Lung (tissue), 11 donors: ENCODE measurements at regions not wholly inside any gene's neighbourhood (a gene's known extent, or its start where the extent isn't known, plus 50 kb on each side); places are given as distances from the start of the nearest gene placed in this dataset.

Source experiments
- ATAC-seq: fragments of 200-7000 bp; cut with Tn5 transposase; one replicate; pipeline ENCODE4 v1.9.1; 2020; ENCODE audit warnings: moderate number of reproducible peaks; ENCODE audit not compliant: insufficient read depth, low FRiP score
- DNase-seq, 3 donors: peaks; one replicate each; pipeline ENCODE4 v3.0.0-alpha.2; 2013 to 2017
- H3K27ac ChIP-seq, 2 donors: one replicate each; pipeline ENCODE4 v1.5.1; 2013; ENCODE audit warnings: mild to moderate bottlenecking in 2 of 2, moderate library complexity in 2 of 2, control low read depth in 1 of 2, inconsistent platforms in 1 of 2, low read depth in 1 of 2, low read length in 1 of 2
- H3K27me3 ChIP-seq, 3 donors: one replicate each; pipeline ENCODE4 v1.5.1; 2013; ENCODE audit warnings: low read length in 2 of 3; ENCODE audit not compliant: control insufficient read depth in 3 of 3, insufficient read depth in 3 of 3
- H3K36me3 ChIP-seq, 4 donors: one replicate each; pipeline ENCODE4 v1.5.1; 2013; ENCODE audit warnings: low read length in 4 of 4, mild to moderate bottlenecking in 1 of 4, moderate library complexity in 1 of 4; ENCODE audit not compliant: control insufficient read depth in 4 of 4, insufficient read depth in 4 of 4
- H3K4me1 ChIP-seq, 5 donors: one replicate each; pipeline ENCODE4 v1.5.1; 2013; ENCODE audit warnings: low read length in 5 of 5, mild to moderate bottlenecking in 2 of 5, moderate library complexity in 1 of 5; ENCODE audit not compliant: control insufficient read depth in 5 of 5, insufficient read depth in 5 of 5
- H3K4me3 ChIP-seq: one replicate; pipeline ENCODE4 v1.5.1; 2013; ENCODE audit warnings: mild to moderate bottlenecking, control low read depth, moderate library complexity
- H3K9ac ChIP-seq, 2 donors: one replicate each; pipeline ENCODE4 v1.5.1; 2013; ENCODE audit warnings: low read length in 2 of 2, control low read depth in 1 of 2; ENCODE audit not compliant: insufficient read depth in 1 of 2
- H3K9me3 ChIP-seq, 4 donors: one replicate each; pipeline ENCODE4 v1.5.1; 2013; ENCODE audit warnings: low read length in 3 of 4, mild to moderate bottlenecking in 1 of 4, moderate library complexity in 1 of 4; ENCODE audit not compliant: control insufficient read depth in 4 of 4, insufficient read depth in 3 of 4
- WGBS, 2 donors: extraction: QIAGEN DNeasy Blood & Tissue Kit; methylation state at CpG; one replicate each; pipeline ENCODE4 v1.1.7; 2013; 5-methylcytosine and 5-hydroxymethylcytosine counted together
- TF ChIP-seq, protein P1 (sequence below): IDR thresholded peaks from 2 replicates; pipeline ENCODE4 v1.5.1; 2012; ENCODE audit warnings: mild to moderate bottlenecking; ENCODE audit errors: control extremely low read depth, extremely low read depth
- donor health status: control.
- donor health status: control.
- donor health status: Bipolar disorder and iron deficiency.
- donor health status: healthy.
- donor health status: DM: yes; HTN: yes; CAD: no.

DNA sequence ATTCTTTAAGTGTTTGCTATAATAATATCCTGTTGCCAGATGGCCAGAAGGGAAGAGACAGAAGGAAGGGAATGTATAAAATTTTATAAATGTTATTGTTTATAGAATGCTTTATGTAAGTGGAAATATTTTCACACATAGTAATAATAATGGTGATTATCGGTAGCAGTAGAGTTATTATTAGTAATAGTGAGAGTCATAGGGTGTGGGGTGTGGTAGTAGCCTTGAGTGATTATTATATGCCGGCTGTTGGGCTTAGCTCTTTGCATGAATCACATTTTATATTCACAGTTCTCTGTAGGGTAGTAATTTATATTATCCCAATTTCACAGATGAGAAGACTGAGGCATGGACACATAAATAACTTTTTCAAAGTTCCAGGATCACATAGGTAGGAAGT is 391.4 kb downstream of the C12orf75 start:
- Histone ChIP-seq H3K4me3 (no peak overlapping the region), H3K9ac (no peak overlapping the region), H3K4me1 (peaks cover 0 to 8% (median 0%) of the 10 kb centered on the region in 5 donors), H3K27ac (no peak overlapping the region), H3K36me3 (no peaks in the 10 kb centered on the region), H3K9me3 (no peaks in the 10 kb centered on the region), H3K27me3 (no peaks in the 10 kb centered on the region)
- ATAC-seq (no peak), DNase-seq (no peak)
- TF ChIP-seq, protein P1, sequence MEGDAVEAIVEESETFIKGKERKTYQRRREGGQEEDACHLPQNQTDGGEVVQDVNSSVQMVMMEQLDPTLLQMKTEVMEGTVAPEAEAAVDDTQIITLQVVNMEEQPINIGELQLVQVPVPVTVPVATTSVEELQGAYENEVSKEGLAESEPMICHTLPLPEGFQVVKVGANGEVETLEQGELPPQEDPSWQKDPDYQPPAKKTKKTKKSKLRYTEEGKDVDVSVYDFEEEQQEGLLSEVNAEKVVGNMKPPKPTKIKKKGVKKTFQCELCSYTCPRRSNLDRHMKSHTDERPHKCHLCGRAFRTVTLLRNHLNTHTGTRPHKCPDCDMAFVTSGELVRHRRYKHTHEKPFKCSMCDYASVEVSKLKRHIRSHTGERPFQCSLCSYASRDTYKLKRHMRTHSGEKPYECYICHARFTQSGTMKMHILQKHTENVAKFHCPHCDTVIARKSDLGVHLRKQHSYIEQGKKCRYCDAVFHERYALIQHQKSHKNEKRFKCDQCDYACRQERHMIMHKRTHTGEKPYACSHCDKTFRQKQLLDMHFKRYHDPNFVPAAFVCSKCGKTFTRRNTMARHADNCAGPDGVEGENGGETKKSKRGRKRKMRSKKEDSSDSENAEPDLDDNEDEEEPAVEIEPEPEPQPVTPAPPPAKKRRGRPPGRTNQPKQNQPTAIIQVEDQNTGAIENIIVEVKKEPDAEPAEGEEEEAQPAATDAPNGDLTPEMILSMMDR, result no peak
- WGBS, 2 donors, result 78 to 90% methylated on average over 2 of the region's 2 CpGs

DNA sequence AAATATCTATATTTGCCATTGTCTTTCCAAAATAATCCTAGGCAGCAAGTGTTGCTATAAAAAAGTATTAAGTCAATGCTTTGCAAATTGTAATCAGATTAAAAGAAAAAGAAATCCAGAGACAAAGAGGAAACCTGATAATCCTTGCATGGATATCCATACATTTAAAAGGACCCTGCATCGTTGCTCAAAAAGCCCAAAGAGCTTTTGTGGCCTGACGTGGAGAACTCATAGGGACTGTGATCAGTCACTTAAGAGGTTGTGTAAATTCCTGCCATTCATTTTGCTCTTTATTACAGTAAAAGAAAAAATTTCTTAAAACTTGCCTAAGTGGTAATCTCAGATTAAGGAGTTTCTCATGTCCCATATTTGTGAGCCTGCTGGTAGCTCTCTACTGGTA is 392.6 kb downstream of the C12orf75 start:
- no peaks in the 10 kb centered on the region for H3K27me3 ChIP-seq
- 79 to 80% methylated on average over 2 of the region's 2 CpGs for WGBS, 2 donors

DNA sequence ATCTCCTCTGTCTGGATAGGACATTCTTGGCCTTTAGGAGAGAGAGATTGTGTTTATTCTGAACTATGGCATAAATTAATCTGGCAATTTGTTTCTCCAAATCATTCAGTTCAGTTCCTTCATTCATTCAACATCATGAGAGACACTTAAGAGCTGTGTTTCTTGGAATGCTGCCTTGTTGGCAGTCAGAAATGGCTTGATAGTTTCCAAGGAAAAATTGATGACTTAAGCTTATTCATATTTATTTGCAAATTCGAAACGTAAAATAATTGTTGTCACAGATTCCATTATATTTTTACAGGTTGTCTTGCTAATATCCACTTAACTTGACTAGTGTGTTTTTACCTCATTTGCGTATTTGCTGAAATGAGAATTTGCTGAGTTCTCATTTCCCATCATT is 393.0 kb downstream of the C12orf75 start:
- TF ChIP-seq, protein P1, result no peak
- no peaks in the 10 kb centered on the region for H3K36me3 ChIP-seq
- no peaks in the 10 kb centered on the region for H3K27me3 ChIP-seq
- no peaks in the 10 kb centered on the region for H3K9me3 ChIP-seq
- H3K9ac ChIP-seq, result no peak overlapping the region
- no peak overlapping the region for H3K27ac ChIP-seq
- no peak for ATAC-seq
- no peak overlapping the region for H3K4me3 ChIP-seq
- H3K4me1 ChIP-seq, result peaks cover 0 to 8% (median 0%) of the 10 kb centered on the region in 5 donors
- WGBS, 2 donors, result 81 to 87% methylated on average over 3 of the region's 3 CpGs
- DNase-seq, result no peak

More for the DNA sequence above, 392.6 kb downstream of the C12orf75 start:
- TF ChIP-seq, protein P1, result no peak
- no peaks in the 10 kb centered on the region for H3K36me3 ChIP-seq
- no peak overlapping the region for H3K27ac ChIP-seq
- peaks cover 0 to 8% (median 0%) of the 10 kb centered on the region in 5 donors for H3K4me1 ChIP-seq
- H3K4me3 ChIP-seq, result no peak overlapping the region
- no peak for ATAC-seq
- no peak overlapping the region for H3K9ac ChIP-seq
- H3K9me3 ChIP-seq, result no peaks in the 10 kb centered on the region
- no peak for DNase-seq

DNA sequence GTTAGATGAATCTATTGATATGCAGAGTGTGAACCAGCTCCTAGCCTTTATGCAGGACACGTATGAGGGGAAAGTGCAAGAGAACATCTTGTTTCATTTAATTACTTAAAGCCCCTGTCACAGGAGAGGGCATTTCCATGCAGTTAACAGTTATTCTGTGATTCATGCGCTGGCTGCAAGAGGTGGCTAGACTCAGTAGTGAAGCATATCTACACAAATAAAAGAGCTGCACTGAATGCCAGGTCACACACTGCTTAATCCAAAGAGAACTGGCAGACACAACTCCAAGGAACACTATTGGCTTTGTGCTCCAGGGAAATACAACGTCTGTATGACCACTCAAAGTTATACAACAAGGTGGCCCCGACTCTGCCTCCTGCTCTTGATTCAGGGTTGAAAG is 394.1 kb downstream of the C12orf75 start:
- Histone ChIP-seq H3K9ac (no peak overlapping the region), H3K4me1 (peaks cover 0 to 8% (median 0%) of the 10 kb centered on the region in 5 donors), H3K4me3 (no peak overlapping the region), H3K9me3 (no peaks in the 10 kb centered on the region), H3K27me3 (no peaks in the 10 kb centered on the region), H3K36me3 (no peaks in the 10 kb centered on the region), H3K27ac (no peak overlapping the region)
- 63 to 79% methylated on average over 4 of the region's 4 CpGs for whole genome bisulfite sequencing, 2 donors
- DNase-seq (no peak), ATAC-seq (peak; percentile 41)
- TF ChIP-seq, protein P1, result no peak
